GM21360 (cell line): ENCODE measurements at regions not wholly inside any gene's neighbourhood (a gene's known extent, or its start where the extent isn't known, plus 50 kb on each side); places are given as distances from the start of the nearest gene placed in this dataset.

Source experiments
- ATAC-seq: cut with Tn5 transposase; IDR thresholded peaks from one replicate; pipeline ENCODE4 v1.9.1; 2021; ENCODE audit warnings: mild to moderate bottlenecking, moderate library complexity; ENCODE audit not compliant: unreplicated experiment

DNA sequence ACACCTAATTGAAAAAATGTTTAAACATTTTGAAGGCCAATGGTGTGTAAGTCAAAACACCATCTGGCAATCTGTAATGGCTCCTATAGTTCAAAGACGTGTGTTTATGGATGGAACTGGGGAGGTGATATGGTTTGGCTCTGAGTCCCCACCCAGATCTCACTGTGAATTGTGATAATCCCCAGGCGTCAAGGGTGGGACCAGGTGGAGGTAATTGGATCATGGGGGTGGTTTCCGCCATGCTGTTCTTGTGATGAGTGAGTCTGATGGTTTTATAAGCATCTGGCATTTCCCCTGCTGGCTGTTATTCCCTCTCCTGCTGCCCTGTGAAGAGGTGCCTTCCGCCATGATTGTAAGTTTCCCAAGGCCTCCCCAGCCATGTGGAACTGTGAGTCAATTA, 52.2 kb downstream of the ADRA2C start:
- ATAC-seq = no peak

DNA sequence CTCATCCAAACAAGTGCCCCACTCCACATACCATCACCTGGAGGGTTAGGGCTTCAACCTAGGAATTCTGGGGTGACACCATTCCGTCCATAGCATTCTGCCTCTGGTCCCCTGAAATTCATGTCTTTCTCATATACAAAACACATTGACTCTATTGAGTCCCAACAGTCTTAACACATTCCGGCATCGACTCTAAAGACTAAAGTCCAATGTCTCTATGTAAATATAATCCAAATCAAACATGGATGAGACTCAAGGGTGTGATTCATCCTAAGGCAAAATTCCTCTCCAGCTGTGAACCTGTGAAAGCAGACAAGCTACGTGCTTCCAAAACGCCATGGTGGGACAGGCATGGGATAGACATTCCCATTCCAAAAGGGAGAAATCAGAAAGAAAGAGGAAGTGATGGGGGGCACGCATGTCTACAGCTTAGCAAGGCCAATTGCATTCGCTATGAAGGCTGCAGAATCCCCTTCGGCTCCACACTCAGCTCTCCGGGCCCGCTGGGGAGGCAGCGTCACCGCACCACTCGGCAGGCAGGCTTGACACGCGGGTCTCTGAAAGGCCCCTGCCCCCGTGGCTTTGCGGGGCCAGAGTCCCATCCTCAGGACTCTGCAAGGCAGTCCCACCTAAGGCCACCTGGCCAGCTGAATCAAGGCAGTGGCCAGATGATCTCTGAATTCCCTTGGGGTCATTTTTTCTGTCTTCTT, 53.2 kb downstream of the ADRA2C start:
- ATAC-seq = no peak

- no peak for ATAC-seq
Observed at GRCh38 chr4:3820016-3820805, 54.0 kb downstream of the ADRA2C start.

GRCh38 chr4:3820806-3821579, 54.8 kb downstream of the ADRA2C start:
- no peak for ATAC-seq

- no peak for ATAC-seq
Observed at GRCh38 chr4:3821580-3822229, 55.5 kb downstream of the ADRA2C start.

DNA sequence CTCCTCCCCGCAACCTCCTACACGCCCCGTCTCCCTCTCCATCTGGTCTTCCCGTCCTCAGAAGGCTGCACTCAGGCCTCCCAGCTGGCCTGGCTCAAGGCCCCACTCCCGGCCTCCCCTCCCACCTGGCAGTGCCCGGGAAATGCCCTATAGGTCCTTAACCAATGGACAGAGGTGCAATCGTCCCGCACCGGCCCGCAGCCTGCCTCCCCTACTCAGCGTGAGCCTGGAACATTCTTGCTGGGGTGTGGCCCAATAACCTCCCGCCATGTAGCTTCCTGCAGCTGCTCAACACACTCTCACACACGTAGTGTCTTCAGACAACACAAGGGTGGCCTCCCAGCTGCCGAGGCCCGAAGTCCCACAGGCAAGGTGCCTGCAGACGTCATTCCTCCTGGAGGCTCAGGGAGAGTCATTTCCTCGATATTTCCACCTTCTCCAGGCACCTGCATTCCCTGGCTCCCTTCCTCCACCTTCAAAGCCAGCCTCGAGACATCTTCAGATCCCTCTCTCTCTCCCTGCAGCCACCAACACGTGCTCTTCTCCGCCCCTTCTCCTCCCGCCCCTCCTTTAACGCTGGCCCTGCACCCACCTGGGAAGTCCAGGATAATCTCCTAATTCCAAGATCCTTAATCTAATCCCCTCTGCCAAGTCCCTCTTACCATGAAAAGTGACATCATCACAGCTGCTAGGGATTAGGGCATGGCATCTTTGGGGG, 56.2 kb downstream of the ADRA2C start:
- ATAC-seq = no peak

DNA sequence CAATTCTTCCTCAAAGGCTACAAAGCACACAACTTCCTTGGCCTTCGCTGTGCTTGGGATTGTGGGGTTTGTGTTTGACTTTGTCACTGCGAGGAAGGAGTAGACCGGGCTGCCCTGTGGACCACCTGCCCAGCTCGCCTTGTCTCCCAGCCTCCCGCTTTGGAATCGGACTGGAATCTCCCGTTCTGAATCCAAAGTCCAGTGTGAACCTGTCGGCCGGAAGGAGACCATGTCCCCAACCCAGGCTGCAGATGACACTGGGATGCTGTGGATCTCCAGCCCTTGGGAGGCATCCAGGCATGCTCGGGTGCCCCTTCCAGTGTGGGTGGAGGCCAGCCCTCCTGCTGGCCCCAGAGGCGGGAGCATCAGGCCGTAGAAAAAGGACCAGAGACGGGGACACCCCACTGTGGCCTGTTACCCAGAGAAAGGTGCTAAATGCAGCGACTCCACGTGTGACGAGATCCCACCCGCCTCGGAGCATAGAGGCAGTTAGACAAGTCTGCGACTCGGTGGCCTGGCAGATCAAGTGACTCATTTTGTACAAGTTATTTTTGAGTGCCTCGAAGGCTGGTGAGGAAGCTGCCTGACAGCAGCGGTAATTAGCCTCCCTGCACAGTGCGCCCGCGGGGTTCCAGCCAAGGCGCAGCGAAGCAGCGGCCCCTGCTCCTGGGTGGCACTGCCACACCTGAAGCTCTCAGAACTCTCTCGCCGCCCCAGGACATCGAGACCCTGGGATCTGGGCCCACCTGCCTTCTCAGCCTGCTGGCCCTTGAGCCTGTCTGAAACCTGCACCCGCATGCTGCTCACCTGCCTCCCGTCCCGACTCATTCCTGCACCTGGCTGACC, 57.5 kb downstream of the ADRA2C start:
- no peak for ATAC-seq

- no peak for ATAC-seq
Observed at GRCh38 chr4:3824521-3825270, 58.5 kb downstream of the ADRA2C start.

- no peak for ATAC-seq
Observed at GRCh38 chr4:3825530-3825929, 59.3 kb downstream of the ADRA2C start.

- ATAC-seq = no peak
Observed at GRCh38 chr4:3826247-3827172, 60.3 kb downstream of the ADRA2C start.

DNA sequence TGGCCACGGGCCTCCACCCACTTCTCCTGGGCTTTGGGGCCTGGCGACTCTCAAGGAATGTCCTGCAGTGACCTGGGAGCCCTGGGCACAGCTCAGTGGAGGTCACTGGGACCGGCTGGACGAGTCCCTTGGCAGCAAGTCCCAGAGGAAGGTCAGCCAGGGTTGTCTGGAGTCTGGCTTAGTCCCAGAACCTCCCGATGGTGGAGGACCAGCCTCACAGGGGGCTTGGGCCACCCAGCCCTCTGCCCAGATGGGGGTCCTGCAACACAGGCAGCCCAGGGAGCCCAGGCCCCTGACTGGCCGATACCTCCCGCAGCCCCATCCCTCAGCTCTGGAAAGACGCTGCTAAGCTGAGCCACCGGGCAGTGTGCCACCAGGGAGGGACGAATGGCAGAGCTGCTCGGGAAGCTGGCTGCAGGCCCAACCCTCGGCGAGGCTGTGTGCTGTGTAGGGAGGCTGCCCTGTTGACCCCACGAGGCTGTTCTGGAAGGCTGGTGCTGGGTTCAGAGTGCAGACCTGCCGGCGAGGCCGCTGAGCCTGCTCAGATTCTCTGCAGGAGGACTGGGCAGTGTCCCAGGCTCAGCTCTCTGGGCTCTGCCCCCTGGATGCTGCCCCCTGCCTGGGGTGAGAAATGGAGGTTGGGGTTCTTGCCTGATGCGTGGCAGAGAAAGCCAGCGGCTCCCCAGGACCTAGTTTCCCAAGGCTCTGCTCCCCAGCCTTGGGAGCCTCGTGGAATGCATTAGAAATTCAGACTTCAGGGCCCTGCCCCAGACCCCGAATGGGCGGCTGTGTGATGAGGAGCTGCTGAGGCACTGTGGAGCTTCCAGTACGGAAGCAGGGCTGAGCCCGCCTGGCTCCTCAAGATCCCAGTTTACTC, 61.7 kb downstream of the ADRA2C start:
- no peak for ATAC-seq

GRCh38 chr4:3828546-3828945, 62.4 kb downstream of the ADRA2C start:
- ATAC-seq = no peak

DNA sequence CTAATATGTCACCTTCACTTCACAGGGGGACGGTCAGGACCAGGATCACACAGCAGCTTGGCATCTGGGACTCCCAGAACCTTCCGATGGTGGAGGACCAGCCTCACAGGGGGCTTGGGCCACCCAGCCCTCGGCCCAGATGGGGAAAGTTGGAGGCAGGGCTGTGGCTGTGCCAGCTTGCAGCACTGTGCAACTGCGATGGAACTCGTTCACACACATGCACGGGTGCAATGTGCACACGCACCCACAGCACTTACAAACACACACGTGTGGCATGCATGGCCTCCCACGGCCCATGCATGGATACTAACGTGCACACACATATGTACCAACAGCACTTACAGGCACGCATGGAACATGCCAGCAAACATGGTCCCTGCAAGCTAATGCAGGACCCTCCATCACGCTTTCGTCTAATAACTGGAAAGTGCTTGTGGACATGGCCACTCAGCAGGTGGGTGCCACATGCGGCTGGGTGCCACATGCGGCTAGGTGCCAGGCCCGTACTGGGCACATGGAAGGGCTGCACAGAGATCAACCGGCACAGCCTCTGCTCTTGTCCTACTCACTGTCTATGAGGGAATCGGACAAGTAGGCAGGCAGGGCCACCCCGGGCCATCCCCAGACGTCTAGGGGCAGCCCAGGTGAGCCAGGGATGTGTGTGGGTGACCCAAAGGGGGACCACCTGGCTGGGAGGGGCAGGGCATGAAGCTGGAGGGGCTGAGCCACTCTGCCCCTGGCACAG, 63.2 kb downstream of the ADRA2C start:
- no peak for ATAC-seq

DNA sequence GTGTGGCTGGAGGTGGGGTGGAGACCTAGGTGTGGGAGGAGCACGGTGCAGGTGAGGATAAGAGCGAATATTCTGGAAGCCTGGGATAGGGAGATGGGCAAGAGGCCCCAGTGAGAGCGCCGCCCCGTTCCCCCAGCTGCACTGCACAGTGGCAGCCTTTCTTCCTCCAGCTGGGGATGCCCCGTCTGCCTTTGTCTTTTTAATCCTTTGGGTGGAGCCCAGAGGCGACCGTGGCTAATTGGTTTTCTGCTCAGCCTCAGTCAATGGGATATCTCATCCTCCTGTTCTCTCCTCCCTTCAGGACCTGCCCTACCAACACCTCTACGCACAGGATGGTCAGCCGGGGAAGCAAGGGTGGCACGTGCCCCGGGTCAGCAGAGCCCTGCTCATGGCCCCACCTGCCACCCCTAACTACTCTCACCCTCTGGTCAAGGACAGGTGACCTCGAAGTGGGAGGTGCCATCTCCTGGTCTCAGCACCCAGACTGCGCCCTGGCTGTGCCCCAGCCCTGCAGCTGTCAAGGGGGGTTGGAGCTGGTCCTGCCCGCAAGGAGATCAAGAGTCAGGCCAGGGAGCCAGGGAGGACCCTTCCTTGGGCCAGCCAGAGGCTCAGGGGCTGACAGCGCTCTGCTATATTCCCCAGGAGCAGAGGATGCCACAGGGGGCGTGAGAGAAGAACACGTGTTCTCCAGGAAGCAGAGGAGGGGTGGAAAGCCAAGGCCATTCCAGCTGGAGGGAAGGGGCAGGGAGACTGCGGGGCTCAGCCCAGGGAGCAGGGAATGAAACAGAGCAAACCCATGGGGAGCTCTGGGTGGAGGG, 64.0 kb downstream of the ADRA2C start:
- no peak for ATAC-seq

- no peak for ATAC-seq
Observed at GRCh38 chr4:3830774-3831528, 64.8 kb downstream of the ADRA2C start.
